ENCODE measurements at regions not wholly inside any gene's neighbourhood (a gene's known extent, or its start where the extent isn't known, plus 50 kb on each side); places are given as distances from the start of the nearest gene placed in this dataset.
A peak's percentile ranks its signal among the peaks of the same experiment; 100 is the strongest.

DNA sequence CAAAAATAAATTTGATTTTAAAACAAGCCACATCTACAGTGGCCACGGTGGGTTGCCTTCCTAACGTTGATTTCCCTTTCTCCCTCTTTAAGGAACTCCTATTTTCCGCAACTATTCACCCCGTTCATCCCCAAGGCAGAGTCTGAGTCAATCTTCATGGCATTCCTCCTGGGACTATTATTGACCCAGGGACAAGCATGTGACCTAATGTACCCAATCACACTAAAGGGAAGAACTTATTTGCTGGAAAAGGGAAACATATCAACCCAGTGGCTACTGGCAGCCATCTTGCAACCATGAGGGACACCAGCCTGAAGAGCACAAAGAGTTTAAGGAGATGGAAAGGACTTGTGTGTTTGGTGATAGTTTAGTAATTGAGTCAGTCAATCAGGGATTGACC, 55.4 kb upstream of the ARHGEF3 start:
- no peaks in the 10 kb centered on the region for H3K9me3 ChIP-seq (ENCODE audit: control insufficient read depth in 1 of 2, insufficient read depth in 1 of 2, low read depth in 1 of 2, low read length in 2 of 2)
- no peak overlapping the region for H3K27ac ChIP-seq (ENCODE audit: low read depth, low read length)
- DNase-seq (ENCODE audit: low read depth, low spot score): no peak
- no peaks in the 10 kb centered on the region for H3K36me3 ChIP-seq (ENCODE audit: control insufficient read depth in 1 of 2, insufficient read depth in 2 of 2, low read length in 2 of 2)
- no peak overlapping the region for H3K4me3 ChIP-seq (replicated peaks in 1 of 2; ENCODE audit: low read depth in 1 of 2, low read length in 2 of 2)
- no TSS peak for BruUV-seq (replicated peaks)
- H2AFZ ChIP-seq (ENCODE audit: low read depth, low read length, poor library complexity, severe bottlenecking): no peak overlapping the region
- H3K9ac ChIP-seq (ENCODE audit: low read length): no peak overlapping the region
- H3K4me2 ChIP-seq (ENCODE audit: low read length): peak overlapping the region; percentile 31; the same call in 1 of the 2 replicates
- H4K20me1 ChIP-seq (ENCODE audit: insufficient read depth): no peaks in the 10 kb centered on the region
- CTCF ChIA-PET: interaction anchor here (1.7 kb wide), 1 partner anchor 132 kb away, joined by 7 read pairs; no protein-coding TSS in a partner anchor
- RAD21 ChIA-PET (ENCODE audit: low non-redundant PET in 1 of 2, low total read pairs in 2 of 2, uncharacterized antibody in 2 of 2, unreplicated experiment in 2 of 2): no interaction called here
- H3K79me2 ChIP-seq (ENCODE audit: insufficient read depth, low read length): no peaks in the 10 kb centered on the region
- no peaks in the 10 kb centered on the region for H3K9me2 ChIP-seq (ENCODE audit: insufficient read depth)
- intact Hi-C loops (cut with micrococcal nuclease): loop anchor here (5.0 kb wide), 1 partner anchor 125 kb away; no protein-coding TSS in a partner anchor
- POLR2A ChIA-PET: no interaction called here
- peaks cover 12 to 31% of the 10 kb centered on the region in 2 experiments for H3K4me1 ChIP-seq (ENCODE audit: control insufficient read depth in 1 of 2, insufficient read depth in 2 of 2, low read length in 2 of 2)
- TF ChIP-seq, protein P1, sequence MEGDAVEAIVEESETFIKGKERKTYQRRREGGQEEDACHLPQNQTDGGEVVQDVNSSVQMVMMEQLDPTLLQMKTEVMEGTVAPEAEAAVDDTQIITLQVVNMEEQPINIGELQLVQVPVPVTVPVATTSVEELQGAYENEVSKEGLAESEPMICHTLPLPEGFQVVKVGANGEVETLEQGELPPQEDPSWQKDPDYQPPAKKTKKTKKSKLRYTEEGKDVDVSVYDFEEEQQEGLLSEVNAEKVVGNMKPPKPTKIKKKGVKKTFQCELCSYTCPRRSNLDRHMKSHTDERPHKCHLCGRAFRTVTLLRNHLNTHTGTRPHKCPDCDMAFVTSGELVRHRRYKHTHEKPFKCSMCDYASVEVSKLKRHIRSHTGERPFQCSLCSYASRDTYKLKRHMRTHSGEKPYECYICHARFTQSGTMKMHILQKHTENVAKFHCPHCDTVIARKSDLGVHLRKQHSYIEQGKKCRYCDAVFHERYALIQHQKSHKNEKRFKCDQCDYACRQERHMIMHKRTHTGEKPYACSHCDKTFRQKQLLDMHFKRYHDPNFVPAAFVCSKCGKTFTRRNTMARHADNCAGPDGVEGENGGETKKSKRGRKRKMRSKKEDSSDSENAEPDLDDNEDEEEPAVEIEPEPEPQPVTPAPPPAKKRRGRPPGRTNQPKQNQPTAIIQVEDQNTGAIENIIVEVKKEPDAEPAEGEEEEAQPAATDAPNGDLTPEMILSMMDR (IDR thresholded peaks at IDR 0.05 in 2 of 3, conservative IDR thresholded peaks at IDR 0.05 in 1 of 3; ENCODE audit: borderline replicate concordance in 1 of 3, insufficient read depth in 1 of 3, low read depth in 2 of 3, low read length in 2 of 3): no peak
- no peak for TF ChIP-seq EZH2 (IDR thresholded peaks at IDR 0.05)
- TF ChIP-seq YY1 (IDR thresholded peaks at IDR 0.05; ENCODE audit: extremely low read depth, insufficient replicate concordance, low read depth, low read length): no peak
- TF ChIP-seq EZH2phosphoT487 (IDR thresholded peaks at IDR 0.05; ENCODE audit: borderline replicate concordance): no peak
- TF ChIP-seq RAD21 (IDR thresholded peaks at IDR 0.05; ENCODE audit: low read depth): no peak
- TF ChIP-seq POLR2A (IDR thresholded peaks at IDR 0.05; ENCODE audit: borderline replicate concordance, extremely low read depth, insufficient read depth, insufficient read length): no peak
- no peak for TF ChIP-seq SRF (IDR thresholded peaks at IDR 0.05; ENCODE audit: low read depth)
- TF ChIP-seq, protein P2, sequence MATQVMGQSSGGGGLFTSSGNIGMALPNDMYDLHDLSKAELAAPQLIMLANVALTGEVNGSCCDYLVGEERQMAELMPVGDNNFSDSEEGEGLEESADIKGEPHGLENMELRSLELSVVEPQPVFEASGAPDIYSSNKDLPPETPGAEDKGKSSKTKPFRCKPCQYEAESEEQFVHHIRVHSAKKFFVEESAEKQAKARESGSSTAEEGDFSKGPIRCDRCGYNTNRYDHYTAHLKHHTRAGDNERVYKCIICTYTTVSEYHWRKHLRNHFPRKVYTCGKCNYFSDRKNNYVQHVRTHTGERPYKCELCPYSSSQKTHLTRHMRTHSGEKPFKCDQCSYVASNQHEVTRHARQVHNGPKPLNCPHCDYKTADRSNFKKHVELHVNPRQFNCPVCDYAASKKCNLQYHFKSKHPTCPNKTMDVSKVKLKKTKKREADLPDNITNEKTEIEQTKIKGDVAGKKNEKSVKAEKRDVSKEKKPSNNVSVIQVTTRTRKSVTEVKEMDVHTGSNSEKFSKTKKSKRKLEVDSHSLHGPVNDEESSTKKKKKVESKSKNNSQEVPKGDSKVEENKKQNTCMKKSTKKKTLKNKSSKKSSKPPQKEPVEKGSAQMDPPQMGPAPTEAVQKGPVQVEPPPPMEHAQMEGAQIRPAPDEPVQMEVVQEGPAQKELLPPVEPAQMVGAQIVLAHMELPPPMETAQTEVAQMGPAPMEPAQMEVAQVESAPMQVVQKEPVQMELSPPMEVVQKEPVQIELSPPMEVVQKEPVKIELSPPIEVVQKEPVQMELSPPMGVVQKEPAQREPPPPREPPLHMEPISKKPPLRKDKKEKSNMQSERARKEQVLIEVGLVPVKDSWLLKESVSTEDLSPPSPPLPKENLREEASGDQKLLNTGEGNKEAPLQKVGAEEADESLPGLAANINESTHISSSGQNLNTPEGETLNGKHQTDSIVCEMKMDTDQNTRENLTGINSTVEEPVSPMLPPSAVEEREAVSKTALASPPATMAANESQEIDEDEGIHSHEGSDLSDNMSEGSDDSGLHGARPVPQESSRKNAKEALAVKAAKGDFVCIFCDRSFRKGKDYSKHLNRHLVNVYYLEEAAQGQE (IDR thresholded peaks at IDR 0.05; ENCODE audit: low read depth): no peak
- no peak for TF ChIP-seq CBX3 (IDR thresholded peaks at IDR 0.05; ENCODE audit: low read depth)
- TF ChIP-seq, protein P3, sequence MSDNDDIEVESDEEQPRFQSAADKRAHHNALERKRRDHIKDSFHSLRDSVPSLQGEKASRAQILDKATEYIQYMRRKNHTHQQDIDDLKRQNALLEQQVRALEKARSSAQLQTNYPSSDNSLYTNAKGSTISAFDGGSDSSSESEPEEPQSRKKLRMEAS (IDR thresholded peaks at IDR 0.05): no peak
- TF ChIP-seq POLR2AphosphoS5 (IDR thresholded peaks at IDR 0.05; ENCODE audit: low read depth, low read length): no peak
- no peak for TF ChIP-seq ZNF274 (IDR thresholded peaks at IDR 0.05; ENCODE audit: low read depth, low read length)
- no peak for TF ChIP-seq ELF1 (IDR thresholded peaks at IDR 0.05; ENCODE audit: borderline replicate concordance, low read depth)
- no peak for TF ChIP-seq TCF7L2 (IDR thresholded peaks at IDR 0.05; ENCODE audit: borderline replicate concordance, extremely low read depth, insufficient read depth, insufficient read length)
- TF ChIP-seq ZFX (IDR thresholded peaks at IDR 0.05): no peak
- no peaks in the 10 kb centered on the region for H3K27me3 ChIP-seq (ENCODE audit: insufficient read depth, low read length)
- ATAC-seq: peak; percentile 57

Measured in HCT116 (cell line).